HL-60 (cell line): ENCODE measurements at regions not wholly inside any gene's neighbourhood (a gene's known extent, or its start where the extent isn't known, plus 50 kb on each side); places are given as distances from the start of the nearest gene placed in this dataset.

ENCODE experiments used
- GABPA ChIP-seq: IDR thresholded peaks from 2 replicates; pipeline ENCODE4 v1.6.1; 2012; ENCODE audit warnings: low read depth
- POLR2AphosphoS5 ChIP-seq: IDR thresholded peaks from 2 replicates; pipeline ENCODE4 v1.6.1; 2012; ENCODE audit warnings: low read depth
- TF ChIP-seq, protein P1 (sequence below): IDR thresholded peaks from one replicate; pipeline ENCODE4 v1.5.1; 2011; ENCODE audit warnings: low read length, control low read depth, inconsistent platforms; ENCODE audit not compliant: insufficient read depth

DNA sequence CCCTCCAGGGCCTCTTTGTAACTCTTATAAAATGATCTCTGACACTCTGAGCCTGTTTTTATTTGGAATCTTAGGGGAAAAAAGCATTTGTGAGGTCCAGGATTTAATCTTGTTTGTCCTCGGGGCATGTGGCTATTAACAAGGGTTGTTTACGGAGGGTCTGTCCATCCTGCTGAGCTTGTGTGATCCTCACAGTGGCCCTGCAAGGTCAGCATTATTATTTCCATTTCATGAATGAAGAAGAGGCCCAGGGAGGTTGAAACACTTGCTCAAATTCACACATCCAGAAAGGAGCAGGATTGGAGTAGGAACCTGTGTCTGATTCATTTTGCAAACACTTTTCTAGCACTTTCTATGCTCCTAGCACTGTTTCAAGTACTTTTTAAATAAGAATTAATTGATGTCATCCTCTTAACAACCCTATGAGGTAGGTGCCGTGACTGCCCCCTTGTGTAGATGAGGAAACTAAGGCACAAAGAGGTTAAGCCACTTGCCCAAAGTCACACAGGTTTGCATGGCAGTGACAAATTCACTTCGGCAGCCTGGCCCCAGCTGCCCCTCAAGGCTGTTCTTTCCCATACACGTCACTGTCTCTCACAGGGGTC, 178.9 kb downstream of the MIS18A start:
- TF ChIP-seq, protein P1, sequence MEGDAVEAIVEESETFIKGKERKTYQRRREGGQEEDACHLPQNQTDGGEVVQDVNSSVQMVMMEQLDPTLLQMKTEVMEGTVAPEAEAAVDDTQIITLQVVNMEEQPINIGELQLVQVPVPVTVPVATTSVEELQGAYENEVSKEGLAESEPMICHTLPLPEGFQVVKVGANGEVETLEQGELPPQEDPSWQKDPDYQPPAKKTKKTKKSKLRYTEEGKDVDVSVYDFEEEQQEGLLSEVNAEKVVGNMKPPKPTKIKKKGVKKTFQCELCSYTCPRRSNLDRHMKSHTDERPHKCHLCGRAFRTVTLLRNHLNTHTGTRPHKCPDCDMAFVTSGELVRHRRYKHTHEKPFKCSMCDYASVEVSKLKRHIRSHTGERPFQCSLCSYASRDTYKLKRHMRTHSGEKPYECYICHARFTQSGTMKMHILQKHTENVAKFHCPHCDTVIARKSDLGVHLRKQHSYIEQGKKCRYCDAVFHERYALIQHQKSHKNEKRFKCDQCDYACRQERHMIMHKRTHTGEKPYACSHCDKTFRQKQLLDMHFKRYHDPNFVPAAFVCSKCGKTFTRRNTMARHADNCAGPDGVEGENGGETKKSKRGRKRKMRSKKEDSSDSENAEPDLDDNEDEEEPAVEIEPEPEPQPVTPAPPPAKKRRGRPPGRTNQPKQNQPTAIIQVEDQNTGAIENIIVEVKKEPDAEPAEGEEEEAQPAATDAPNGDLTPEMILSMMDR = no peak
- TF ChIP-seq POLR2AphosphoS5 (no peak), GABPA (no peak)
